MG63 (cell line): ENCODE measurements at regions not wholly inside any gene's neighbourhood (a gene's known extent, or its start where the extent isn't known, plus 50 kb on each side); places are given as distances from the start of the nearest gene placed in this dataset.
"Not testable (repeated sequence)": the region's sequence is repeated elsewhere in the genome, so short reads cannot be mapped to it uniquely, and the experiment has no call there.

Source experiments
- DNase-seq: peaks from one replicate; pipeline ENCODE4 v3.0.0-alpha.2; 2020
- H3K27me3 ChIP-seq: fragments of 250-450 bp; sonication (Bioruptor Pico); 2 replicates; pipeline ENCODE4 v1.5.1; 2020; ENCODE audit warnings: mild to moderate bottlenecking, moderate library complexity
- H3K36me3 ChIP-seq: fragments of 250-450 bp; sonication (Bioruptor Pico); 2 replicates; pipeline ENCODE4 v1.5.1; 2020; ENCODE audit warnings: mild to moderate bottlenecking, moderate library complexity
- H3K4me3 ChIP-seq: fragments of 250-450 bp; sonication (Bioruptor Pico); 2 replicates; pipeline ENCODE4 v1.5.1; 2020; ENCODE audit warnings: mild to moderate bottlenecking, moderate library complexity
- H3K9me3 ChIP-seq: fragments of 250-450 bp; sonication (Bioruptor Pico); 2 replicates; pipeline ENCODE4 v1.5.1; 2020; ENCODE audit warnings: mild to moderate bottlenecking, moderate library complexity

DNA sequence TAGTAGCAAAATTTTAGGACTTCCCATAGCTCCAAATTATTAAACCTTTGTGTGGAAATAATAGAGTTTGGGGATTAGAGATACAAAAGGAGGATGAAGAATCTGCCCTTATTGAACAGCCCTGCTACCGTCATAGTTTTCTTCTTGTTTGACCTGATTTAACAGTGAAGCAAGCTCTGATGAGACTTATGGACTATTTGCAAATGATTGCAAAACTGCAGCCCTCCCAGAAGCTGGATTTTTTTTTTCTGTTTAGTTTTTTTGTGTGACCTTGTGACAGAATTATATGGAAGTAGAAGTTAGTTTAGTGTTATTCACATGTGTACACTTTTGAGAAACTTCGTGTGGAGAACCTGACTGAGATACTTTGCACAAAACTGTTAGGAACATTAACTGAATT lies 267.8 kb downstream of the KCNRG start:
- no peak for DNase-seq
- Histone ChIP-seq H3K9me3 (no peaks in the 10 kb centered on the region), H3K27me3 (no peaks in the 10 kb centered on the region), H3K36me3 (no peaks in the 10 kb centered on the region), H3K4me3 (no peak overlapping the region)

DNA sequence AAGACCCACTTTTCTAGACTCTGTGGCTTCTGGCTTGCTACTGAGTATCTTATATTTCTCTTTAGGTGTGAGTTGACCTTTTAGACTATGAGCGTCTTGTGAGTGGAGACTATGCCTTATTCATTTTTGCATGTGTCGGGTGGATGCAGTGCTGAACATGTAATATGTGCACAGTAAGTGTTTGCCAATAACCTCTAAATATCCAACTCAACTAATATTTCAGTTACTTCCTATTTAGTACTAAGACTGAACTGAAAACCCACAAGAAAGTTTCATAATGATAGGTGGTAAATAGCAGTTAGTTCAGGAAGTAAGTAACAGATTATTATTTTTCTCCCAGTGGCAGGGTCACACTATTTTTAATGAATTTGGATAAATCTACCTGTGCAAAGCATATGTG lies 269.3 kb downstream of the KCNRG start:
- no peaks in the 10 kb centered on the region; the same call in 1 of the 2 replicates for H3K9me3 ChIP-seq
- no peaks in the 10 kb centered on the region for H3K27me3 ChIP-seq
- H3K4me3 ChIP-seq: no peak overlapping the region
- no peak for DNase-seq
- H3K36me3 ChIP-seq: no peaks in the 10 kb centered on the region

GRCh38 chr13:50285283-50285682 lies 270.0 kb downstream of the KCNRG start:
- Histone ChIP-seq H3K36me3 (no peaks in the 10 kb centered on the region), H3K27me3 (no peaks in the 10 kb centered on the region), H3K9me3 (no peaks in the 10 kb centered on the region; the same call in 1 of the 2 replicates), H3K4me3 (no peak overlapping the region)
- no peak for DNase-seq

- H3K4me3 ChIP-seq: no peak overlapping the region
- DNase-seq: no peak
- no peaks in the 10 kb centered on the region for H3K36me3 ChIP-seq
These were observed 271.1 kb downstream of the KCNRG start for GRCh38 chr13:50286324-50286723.

GRCh38 chr13:50290186-50290585 lies 274.9 kb downstream of the KCNRG start:
- no peak overlapping the region for H3K4me3 ChIP-seq
- no peaks in the 10 kb centered on the region for H3K36me3 ChIP-seq
- no peaks in the 10 kb centered on the region; the same call in 1 of the 2 replicates for H3K9me3 ChIP-seq
- no peak for DNase-seq
- H3K27me3 ChIP-seq: no peaks in the 10 kb centered on the region

More at GRCh38 chr13:50286324-50286723, 271.1 kb downstream of the KCNRG start:
- no peaks in the 10 kb centered on the region for H3K27me3 ChIP-seq
- no peaks in the 10 kb centered on the region; the same call in 1 of the 2 replicates for H3K9me3 ChIP-seq

- H3K4me3 ChIP-seq: no peak overlapping the region
- no peaks in the 10 kb centered on the region; the same call in 1 of the 2 replicates for H3K9me3 ChIP-seq
- no peaks in the 10 kb centered on the region for H3K27me3 ChIP-seq
- no peak for DNase-seq
- no peaks in the 10 kb centered on the region for H3K36me3 ChIP-seq
These were observed 276.4 kb downstream of the KCNRG start for GRCh38 chr13:50291611-50292010.

GRCh38 chr13:50292081-50292480 lies 276.8 kb downstream of the KCNRG start:
- Histone ChIP-seq H3K36me3 (no peaks in the 10 kb centered on the region), H3K27me3 (no peaks in the 10 kb centered on the region), H3K9me3 (no peaks in the 10 kb centered on the region; the same call in 1 of the 2 replicates), H3K4me3 (no peak overlapping the region)
- no peak for DNase-seq

DNA sequence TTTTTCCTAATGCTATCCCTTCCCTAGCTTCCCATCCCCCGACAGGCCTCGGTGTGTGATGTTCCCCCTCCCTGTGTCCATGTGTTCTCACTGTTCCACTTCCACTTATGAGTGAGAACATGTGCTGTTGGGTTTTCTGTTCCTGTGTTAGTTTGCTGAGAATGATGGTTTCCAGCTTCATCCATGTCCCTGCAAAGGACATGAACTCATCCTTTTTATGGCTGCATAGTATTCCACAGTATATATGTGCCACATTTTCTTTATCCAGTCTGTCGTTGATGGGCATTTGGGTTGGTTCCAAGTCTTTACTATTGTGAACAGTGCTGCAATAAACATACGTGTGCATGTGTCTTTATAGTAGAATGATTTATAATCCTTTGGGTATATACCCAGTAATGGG lies 279.2 kb downstream of the KCNRG start:
- H3K4me3 ChIP-seq, H3K27me3 ChIP-seq, H3K9me3 ChIP-seq, H3K36me3 ChIP-seq, DNase-seq: not testable (repeated sequence)

DNA sequence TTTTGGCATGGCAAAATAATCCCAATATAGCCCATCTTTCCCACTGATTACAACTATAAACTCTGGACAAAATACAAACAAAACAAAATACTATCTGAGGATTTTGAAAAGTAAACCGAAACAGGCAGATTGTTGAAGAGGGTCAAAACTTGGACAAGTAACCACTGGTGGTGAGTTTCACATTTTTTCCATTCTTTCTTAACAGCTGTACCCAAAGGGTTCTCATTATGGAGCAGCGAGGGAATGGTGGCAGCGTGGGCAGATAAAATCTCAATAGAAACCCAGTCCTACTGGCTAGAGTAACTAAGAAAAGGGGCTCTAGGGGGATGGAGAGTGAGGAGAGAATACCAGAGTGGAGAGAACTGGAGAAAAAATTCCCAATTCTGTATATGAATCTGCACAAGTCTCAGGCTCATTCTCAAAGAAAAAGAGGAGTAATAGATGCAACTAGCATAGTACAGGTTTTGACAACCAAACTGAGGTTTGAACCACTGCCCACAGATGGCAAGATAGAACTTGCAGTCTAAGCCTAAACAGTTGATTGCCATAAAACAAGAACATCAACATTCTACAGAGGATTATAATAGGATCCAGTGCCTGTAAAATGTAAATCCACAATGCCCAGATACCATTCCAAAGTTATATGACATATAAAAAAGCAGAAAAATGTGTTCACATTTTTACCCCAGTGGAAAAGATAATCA lies 284.5 kb downstream of the KCNRG start:
- Histone ChIP-seq H3K9me3 (0 out of 2 replicates have a peak, but pooled peaks cover 2% of the 10 kb centered on the region), H3K36me3 (no peaks in the 10 kb centered on the region), H3K27me3 (no peaks in the 10 kb centered on the region), H3K4me3 (no peak overlapping the region)
- DNase-seq: no peak

DNA sequence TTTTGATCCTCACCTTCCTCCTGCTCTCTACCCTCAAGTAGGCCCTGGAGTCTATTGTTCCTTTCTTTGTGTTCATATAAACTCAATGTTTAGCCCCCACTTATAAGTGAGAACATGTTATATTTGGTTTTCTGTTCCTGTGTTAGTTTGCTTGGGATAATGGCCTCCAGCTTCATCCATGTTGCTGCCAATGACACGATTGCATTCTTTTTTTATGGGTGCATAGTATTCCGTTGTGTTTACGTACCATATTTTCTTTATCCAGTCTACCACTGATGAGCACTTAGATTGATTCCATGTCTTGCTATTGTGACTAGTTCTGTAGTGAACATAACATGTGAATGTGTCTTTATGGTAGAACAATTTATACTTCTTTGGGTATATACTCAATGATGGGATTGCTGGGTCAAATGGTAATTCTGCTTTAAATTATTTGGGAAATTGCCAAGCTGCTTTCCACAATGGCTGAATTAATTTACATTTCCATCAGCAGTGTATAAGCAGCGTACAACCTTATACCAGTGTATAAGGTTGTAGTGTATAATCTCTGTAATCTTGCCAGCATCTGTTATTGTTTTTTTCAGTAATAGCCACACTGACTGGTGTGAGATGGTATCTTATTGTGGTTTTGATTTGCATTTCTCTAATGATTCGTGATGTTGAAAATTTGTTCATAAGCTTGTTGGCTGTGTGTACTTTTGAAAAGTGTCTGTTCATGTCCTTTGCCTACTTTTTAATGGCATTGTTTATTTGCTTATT lies 288.9 kb downstream of the KCNRG start:
- H3K4me3 ChIP-seq: no peak overlapping the region
- H3K36me3 ChIP-seq: no peaks in the 10 kb centered on the region
- no peaks in the 10 kb centered on the region for H3K27me3 ChIP-seq
- DNase-seq: no peak
- H3K9me3 ChIP-seq: peaks cover 2% of the 10 kb centered on the region; the same call in 1 of the 2 replicates

DNA sequence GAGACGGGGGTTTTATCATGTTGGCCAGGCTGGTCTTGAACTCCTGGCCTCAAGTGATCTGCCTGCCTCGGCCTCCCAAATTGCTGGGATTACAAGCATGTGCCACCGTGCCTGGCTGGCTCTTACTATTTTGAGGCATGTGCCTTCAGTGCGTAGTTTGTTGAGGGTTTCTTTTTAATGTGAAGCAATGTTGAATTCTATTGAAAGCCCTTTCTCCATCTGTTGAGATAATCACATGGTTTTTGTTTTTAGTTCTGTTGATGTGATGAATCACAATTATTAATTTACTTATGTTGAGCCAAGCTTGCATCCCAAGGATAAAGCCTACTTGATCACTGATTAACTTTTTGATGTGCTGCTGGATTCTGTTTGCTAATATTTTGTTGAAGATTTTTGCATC lies 290.9 kb downstream of the KCNRG start:
- no peak for DNase-seq
- Histone ChIP-seq H3K36me3 (no peaks in the 10 kb centered on the region), H3K9me3 (peaks cover 2% of the 10 kb centered on the region; the same call in 1 of the 2 replicates), H3K4me3 (no peak overlapping the region), H3K27me3 (no peaks in the 10 kb centered on the region)

- Histone ChIP-seq H3K36me3 (no peaks in the 10 kb centered on the region), H3K4me3 (no peak overlapping the region), H3K9me3 (peaks cover 2% of the 10 kb centered on the region; the same call in 1 of the 2 replicates), H3K27me3 (no peaks in the 10 kb centered on the region)
- DNase-seq: no peak
These were observed 294.1 kb downstream of the KCNRG start for GRCh38 chr13:50309318-50309717.

- Histone ChIP-seq H3K4me3 (no peak overlapping the region), H3K9me3 (no peaks in the 10 kb centered on the region; the same call in 1 of the 2 replicates), H3K36me3 (no peaks in the 10 kb centered on the region), H3K27me3 (no peaks in the 10 kb centered on the region)
- DNase-seq: no peak
These were observed 294.8 kb downstream of the KCNRG start for GRCh38 chr13:50309882-50310594.

DNA sequence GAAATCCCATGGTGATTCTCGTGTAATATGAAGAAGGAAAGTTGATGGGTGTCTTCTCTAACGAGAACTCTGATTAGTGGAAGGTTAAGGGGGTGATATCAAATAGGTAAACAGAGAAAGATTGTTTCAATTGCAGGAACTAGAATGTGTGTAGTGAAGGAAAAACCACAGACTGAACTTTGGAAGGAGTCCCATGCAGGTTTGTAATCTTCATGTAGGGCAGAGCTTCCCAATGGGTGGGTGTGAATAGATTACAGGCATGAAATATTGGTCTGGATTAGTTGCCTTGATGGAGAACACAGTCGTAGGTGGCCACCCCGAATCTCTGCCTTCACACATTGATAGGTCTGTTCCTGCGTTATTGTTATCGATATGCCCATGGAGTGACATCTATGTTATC lies 295.5 kb downstream of the KCNRG start:
- Histone ChIP-seq H3K9me3 (no peaks in the 10 kb centered on the region; the same call in 1 of the 2 replicates), H3K36me3 (no peaks in the 10 kb centered on the region), H3K27me3 (no peaks in the 10 kb centered on the region), H3K4me3 (no peak overlapping the region)
- no peak for DNase-seq

DNA sequence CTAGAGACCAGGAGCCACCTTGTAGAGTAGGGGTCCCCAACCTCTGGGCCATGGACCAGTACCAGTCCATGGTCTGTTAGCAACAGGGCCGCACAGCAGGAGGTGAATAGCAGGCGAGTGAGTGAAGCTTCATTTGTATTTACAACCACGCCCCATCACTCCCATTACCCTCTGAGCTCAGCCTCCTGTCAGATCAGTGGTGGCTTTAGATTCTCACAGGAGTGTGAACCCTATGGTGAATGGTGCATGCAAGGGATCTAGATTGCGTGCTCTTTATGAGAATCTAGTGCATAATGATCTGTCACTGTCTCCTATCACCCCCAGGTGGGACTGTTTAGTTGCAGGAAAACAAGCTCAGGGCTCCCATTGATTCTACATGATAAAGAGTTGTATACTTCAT lies 303.6 kb downstream of the KCNRG start:
- no peaks in the 10 kb centered on the region for H3K27me3 ChIP-seq
- H3K4me3 ChIP-seq: no peak overlapping the region
- H3K9me3 ChIP-seq: no peaks in the 10 kb centered on the region
- no peaks in the 10 kb centered on the region for H3K36me3 ChIP-seq
- DNase-seq: no peak

DNA sequence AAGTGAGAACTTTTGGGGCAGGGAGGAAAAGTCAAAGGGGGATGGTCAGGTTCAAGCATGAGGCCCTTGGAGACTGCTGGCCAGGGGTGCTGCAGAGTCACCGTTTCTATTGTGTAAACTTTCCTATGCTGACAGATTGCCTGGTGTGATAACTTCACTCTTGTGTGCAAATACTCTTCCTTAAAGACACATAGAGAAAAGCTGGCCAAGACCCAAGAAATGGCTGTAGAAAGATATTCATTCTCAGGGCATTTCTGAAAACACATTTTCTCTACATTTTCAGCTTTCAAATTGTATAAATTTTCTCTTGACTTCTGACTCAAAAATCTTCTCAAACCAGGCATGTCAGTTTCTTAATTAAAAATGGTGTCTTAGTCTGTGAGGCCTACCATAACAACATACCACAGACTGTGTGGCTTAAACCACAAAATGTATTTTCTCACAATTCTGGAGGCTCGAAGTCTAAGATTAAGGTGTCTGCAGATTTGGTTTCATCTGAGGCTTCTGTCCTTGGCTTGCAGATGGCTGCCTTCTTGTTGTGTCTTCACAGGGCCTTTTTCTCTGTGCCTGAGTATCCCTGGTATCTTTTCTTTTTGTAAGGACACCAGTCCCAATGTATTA lies 304.5 kb downstream of the KCNRG start:
- Histone ChIP-seq H3K27me3 (no peaks in the 10 kb centered on the region), H3K9me3 (no peaks in the 10 kb centered on the region), H3K36me3 (no peaks in the 10 kb centered on the region), H3K4me3 (no peak overlapping the region)
- DNase-seq: no peak
